ENCODE measurements at regions not wholly inside any gene's neighbourhood (a gene's known extent, or its start where the extent isn't known, plus 50 kb on each side); places are given as distances from the start of the nearest gene placed in this dataset.

- no peaks in the 10 kb centered on the region for H3K9me3 ChIP-seq
- TF ChIP-seq EP300 (IDR thresholded peaks at IDR 0.05; ENCODE audit: low read depth) (no peak), POLR2AphosphoS5 (IDR thresholded peaks at IDR 0.05) (no peak), CTCF (IDR thresholded peaks at IDR 0.05) (no peak), POLR2A (IDR thresholded peaks at IDR 0.05) (no peak)
- no peaks in the 10 kb centered on the region for H3K36me3 ChIP-seq
- no peaks in the 10 kb centered on the region for H3K4me1 ChIP-seq
- in situ Hi-C loops (cut with MboI; ENCODE audit: low pct_ligation_motif_present in 1 of 4, low pct_unique_long_range_greater_than_20kb in 1 of 4, low sequenced_read_pairs in 3 of 4) = no loop called here
- no peak overlapping the region for H3K4me3 ChIP-seq
- H3K27me3 ChIP-seq = no peaks in the 10 kb centered on the region
- intact Hi-C loops (cut with DNase I; ENCODE audit: low total_unique reads) = no loop called here
- no peak overlapping the region for H3K27ac ChIP-seq
- WGBS, 2 donors (ENCODE audit: low coverage in 1 of 2) = 66 to 76% methylated on average over 3 of the region's 3 CpGs
- no peak for DNase-seq
Measured at GRCh38 chr1:181264821-181265220, 176.3 kb downstream of the IER5 start.

- Histone ChIP-seq H3K9me3 (peaks cover 20 to 25% of the 10 kb centered on the region in 2 donors), H3K27ac (no peak overlapping the region), H3K4me3 (no peak overlapping the region), H3K36me3 (no peaks in the 10 kb centered on the region), H3K27me3 (no peaks in the 10 kb centered on the region), H3K4me1 (no peaks in the 10 kb centered on the region)
- in situ Hi-C loops (cut with MboI; ENCODE audit: low pct_ligation_motif_present in 1 of 4, low pct_unique_long_range_greater_than_20kb in 1 of 4, low sequenced_read_pairs in 3 of 4) (no loop called here), intact Hi-C loops (cut with DNase I; ENCODE audit: low total_unique reads) (no loop called here)
- no peak for DNase-seq
- no peak for TF ChIP-seq EP300 (IDR thresholded peaks at IDR 0.05; ENCODE audit: low read depth)
- no peak for TF ChIP-seq POLR2A (IDR thresholded peaks at IDR 0.05)
- TF ChIP-seq POLR2AphosphoS5 (IDR thresholded peaks at IDR 0.05) = no peak
- TF ChIP-seq CTCF (IDR thresholded peaks at IDR 0.05) = no peak
Measured at GRCh38 chr1:181284978-181285377, 196.5 kb downstream of the IER5 start.

GRCh38 chr1:181295217-181295616, 188.1 kb upstream of the CACNA1E start:
- Histone ChIP-seq H3K27ac (no peak overlapping the region), H3K36me3 (no peaks in the 10 kb centered on the region), H3K4me1 (no peaks in the 10 kb centered on the region), H3K27me3 (no peaks in the 10 kb centered on the region), H3K9me3 (no peaks in the 10 kb centered on the region), H3K4me3 (no peak overlapping the region)
- 40 to 60% methylated on average over 3 of the region's 3 CpGs for WGBS, 2 donors (ENCODE audit: low coverage in 1 of 2)
- no peak for DNase-seq
- intact Hi-C loops (cut with DNase I; ENCODE audit: low total_unique reads) = no loop called here
- TF ChIP-seq POLR2A (IDR thresholded peaks at IDR 0.05) (no peak), EP300 (IDR thresholded peaks at IDR 0.05; ENCODE audit: low read depth) (no peak), POLR2AphosphoS5 (IDR thresholded peaks at IDR 0.05) (no peak), CTCF (IDR thresholded peaks at IDR 0.05) (no peak)
- in situ Hi-C loops (cut with MboI; ENCODE audit: low pct_ligation_motif_present in 1 of 4, low pct_unique_long_range_greater_than_20kb in 1 of 4, low sequenced_read_pairs in 3 of 4) = no loop called here

GRCh38 chr1:181296180-181296579, 187.1 kb upstream of the CACNA1E start:
- no peaks in the 10 kb centered on the region for H3K9me3 ChIP-seq
- H3K4me1 ChIP-seq = no peaks in the 10 kb centered on the region
- intact Hi-C loops (cut with DNase I; ENCODE audit: low total_unique reads) = no loop called here
- in situ Hi-C loops (cut with MboI; ENCODE audit: low pct_ligation_motif_present in 1 of 4, low pct_unique_long_range_greater_than_20kb in 1 of 4, low sequenced_read_pairs in 3 of 4) = no loop called here
- WGBS, 2 donors (ENCODE audit: low coverage in 1 of 2) = 50% methylated on average over 2 of the region's 2 CpGs; no CpG with 5 or more reads in 1 of the 2 donors
- no peaks in the 10 kb centered on the region for H3K27me3 ChIP-seq
- no peak for DNase-seq
- H3K27ac ChIP-seq = no peak overlapping the region
- no peak for TF ChIP-seq EP300 (IDR thresholded peaks at IDR 0.05; ENCODE audit: low read depth)
- TF ChIP-seq POLR2A (IDR thresholded peaks at IDR 0.05) = no peak
- no peak for TF ChIP-seq CTCF (IDR thresholded peaks at IDR 0.05)
- H3K36me3 ChIP-seq = no peaks in the 10 kb centered on the region
- H3K4me3 ChIP-seq = no peak overlapping the region
